Panc1 (cell line): ENCODE measurements at regions not wholly inside any gene's neighbourhood (a gene's known extent, or its start where the extent isn't known, plus 50 kb on each side); places are given as distances from the start of the nearest gene placed in this dataset.

Experiments
- ATAC-seq: fragments of 200-7000 bp; cut with Tn5 transposase; 2 replicates; pipeline ENCODE4 v1.9.1; 2020; ENCODE audit warnings: mild to moderate bottlenecking, moderate library complexity
- BruUV-seq: library from RNA; stranded (reverse); fragments of 400-500 nt; replicated peaks from 2 replicates; lab custom pipeline; 2021; lab: Mats Ljungman, UMichigan
- CTCF ChIA-PET: fragments of 300-600 bp; sonication (Branson Sonifier 250); formaldehyde crosslinking; loops from one replicate; lab custom pipeline; 2022; ENCODE audit warnings: antibody characterized with exemption; lab: Charles Lee
- POLR2A ChIA-PET: fragments of 300-600 bp; sonication (Branson Sonifier 250); formaldehyde crosslinking; loops from one replicate; lab custom pipeline; 2022; ENCODE audit warnings: antibody characterized with exemption; lab: Charles Lee
- DNase-seq: peaks from one replicate; pipeline ENCODE4 v3.0.0-alpha.2; 2010; ENCODE audit warnings: low read depth, low spot score
- H3K27ac ChIP-seq: 2 replicates; pipeline ENCODE4 v1.5.1; 2011; ENCODE audit warnings: mild to moderate bottlenecking, low read length, inconsistent platforms
- H3K27me3 ChIP-seq: fragments of 200-500 bp; sonication (Bioruptor generic); 2 replicates; pipeline ENCODE4 v1.6.0; 2014; ENCODE audit warnings: low read length, inconsistent platforms; ENCODE audit not compliant: control insufficient read depth, insufficient read depth
- H3K36me3 ChIP-seq: fragments of 200-500 bp; sonication (Bioruptor generic); 2 replicates; pipeline ENCODE4 v1.5.1; 2014; ENCODE audit warnings: inconsistent platforms, mild to moderate bottlenecking, low read length, moderate library complexity; ENCODE audit not compliant: control insufficient read depth, insufficient read depth
- H3K4me1 ChIP-seq: 2 replicates; pipeline ENCODE4 v1.5.1; 2011; ENCODE audit warnings: inconsistent platforms, mild to moderate bottlenecking, low read length, moderate library complexity; ENCODE audit not compliant: control insufficient read depth, insufficient read depth
- H3K4me3 ChIP-seq, 2 experiments: 2 replicates each; pipeline ENCODE4 v1.5.1; 2011 to 2012; ENCODE audit warnings: low read depth in 2 of 2, low read length in 2 of 2, mild to moderate bottlenecking in 2 of 2, inconsistent platforms in 1 of 2, moderate library complexity in 1 of 2
- H3K9me3 ChIP-seq: fragments of 200-500 bp; sonication (Bioruptor generic); 2 replicates; pipeline ENCODE4 v1.5.1; 2014; ENCODE audit warnings: low read depth, mild to moderate bottlenecking, inconsistent platforms, low read length, moderate library complexity; ENCODE audit not compliant: control insufficient read depth, insufficient read depth
- POLR2AphosphoS5 ChIP-seq: IDR thresholded peaks from 2 replicates; pipeline ENCODE4 v1.6.1; 2012; ENCODE audit warnings: mild to moderate bottlenecking, low read depth, low read length, moderate library complexity
- SIN3A ChIP-seq: IDR thresholded peaks from 2 replicates; pipeline ENCODE4 v1.6.1; 2012; ENCODE audit warnings: low read depth, mild to moderate bottlenecking, low read length, moderate library complexity, borderline replicate concordance; ENCODE audit not compliant: insufficient read depth
- TCF7L2 ChIP-seq: IDR thresholded peaks from 2 replicates; pipeline ENCODE4 v1.6.1; 2011; ENCODE audit warnings: mild to moderate bottlenecking, low read depth, low read length, inconsistent platforms
- in situ Hi-C: cut with HindIII; loops from 2 replicates; pipeline ENCODE4 v1.10.0; 2016; ENCODE audit warnings: low sequenced_read_pairs, low pct_unique_long_range_greater_than_20kb
- intact Hi-C: fragments of 100-400 bp; cut with micrococcal nuclease; formaldehyde crosslinking; loops from one replicate; pipeline ENCODE4 v1.10.0; 2022; ENCODE audit not compliant: unreplicated experiment
- TF ChIP-seq, protein P1 (sequence below): fragments of 450-650 bp; IDR thresholded peaks from 2 replicates; pipeline ENCODE4 v1.5.1; 2017; ENCODE audit warnings: mild to moderate bottlenecking
- TF ChIP-seq, protein P2 (sequence below), 2 experiments: IDR thresholded peaks; 2 replicates each; pipeline ENCODE4 v1.6.1; 2011 to 2012; ENCODE audit warnings: low read depth in 2 of 2, control low read depth in 1 of 2, low read length in 1 of 2, mild to moderate bottlenecking in 1 of 2, moderate library complexity in 1 of 2; ENCODE audit not compliant: insufficient read depth in 1 of 2

DNA sequence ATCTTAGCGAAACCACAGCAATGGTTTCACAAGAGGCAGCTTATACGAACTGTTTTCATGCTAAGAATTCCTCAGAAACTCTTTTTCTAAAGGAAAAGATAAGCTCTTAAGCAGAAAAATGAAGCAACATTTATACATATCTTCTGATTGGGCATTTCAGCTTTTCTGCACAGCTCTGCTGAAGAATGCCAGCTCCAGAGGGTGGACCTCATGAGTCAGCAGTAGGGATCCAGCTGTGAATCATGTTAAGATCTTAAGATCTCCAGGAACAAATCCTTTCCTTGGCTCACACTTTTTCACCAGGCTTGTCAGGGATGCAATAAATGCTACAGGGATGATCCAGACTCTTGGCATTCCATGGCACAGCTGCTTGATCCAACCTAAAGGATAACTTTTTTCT, 477.1 kb upstream of the CCDC196 start:
- no peak for ATAC-seq
- BruUV-seq: no TSS peak
- CTCF ChIA-PET: no interaction called here

DNA sequence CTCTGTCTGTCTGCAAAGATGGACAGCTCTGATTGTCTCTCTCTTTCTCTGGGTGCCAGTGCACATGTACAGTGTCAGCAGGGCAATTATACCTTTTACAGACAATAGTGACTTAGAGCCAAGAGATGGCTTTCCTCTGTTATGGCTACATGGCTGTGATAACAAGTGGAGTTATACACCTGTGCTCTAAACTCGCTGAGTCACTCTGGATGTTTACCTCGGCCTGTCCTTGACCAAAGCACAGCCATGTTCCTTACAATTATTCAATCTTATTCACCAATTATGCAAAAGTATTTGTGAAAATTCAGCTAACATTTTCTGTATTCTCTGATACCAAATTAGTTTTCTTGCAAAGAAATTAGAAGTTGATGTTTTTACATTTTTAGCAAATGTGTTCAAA, 475.5 kb upstream of the CCDC196 start:
- Histone ChIP-seq H3K9me3 (no peaks in the 10 kb centered on the region), H3K4me3 (no peak overlapping the region), H3K27ac (no peak overlapping the region), H3K27me3 (no peaks in the 10 kb centered on the region), H3K36me3 (no peaks in the 10 kb centered on the region), H3K4me1 (no peaks in the 10 kb centered on the region)
- ChIA-PET POLR2A (no interaction called here), CTCF (no interaction called here)
- no peak for ATAC-seq
- no peak for DNase-seq
- in situ Hi-C loops: no loop called here
- no TSS peak for BruUV-seq
- intact Hi-C loops: no loop called here
- no peak for TF ChIP-seq TCF7L2
- TF ChIP-seq, protein P1, sequence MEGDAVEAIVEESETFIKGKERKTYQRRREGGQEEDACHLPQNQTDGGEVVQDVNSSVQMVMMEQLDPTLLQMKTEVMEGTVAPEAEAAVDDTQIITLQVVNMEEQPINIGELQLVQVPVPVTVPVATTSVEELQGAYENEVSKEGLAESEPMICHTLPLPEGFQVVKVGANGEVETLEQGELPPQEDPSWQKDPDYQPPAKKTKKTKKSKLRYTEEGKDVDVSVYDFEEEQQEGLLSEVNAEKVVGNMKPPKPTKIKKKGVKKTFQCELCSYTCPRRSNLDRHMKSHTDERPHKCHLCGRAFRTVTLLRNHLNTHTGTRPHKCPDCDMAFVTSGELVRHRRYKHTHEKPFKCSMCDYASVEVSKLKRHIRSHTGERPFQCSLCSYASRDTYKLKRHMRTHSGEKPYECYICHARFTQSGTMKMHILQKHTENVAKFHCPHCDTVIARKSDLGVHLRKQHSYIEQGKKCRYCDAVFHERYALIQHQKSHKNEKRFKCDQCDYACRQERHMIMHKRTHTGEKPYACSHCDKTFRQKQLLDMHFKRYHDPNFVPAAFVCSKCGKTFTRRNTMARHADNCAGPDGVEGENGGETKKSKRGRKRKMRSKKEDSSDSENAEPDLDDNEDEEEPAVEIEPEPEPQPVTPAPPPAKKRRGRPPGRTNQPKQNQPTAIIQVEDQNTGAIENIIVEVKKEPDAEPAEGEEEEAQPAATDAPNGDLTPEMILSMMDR: no peak
- TF ChIP-seq, protein P2, sequence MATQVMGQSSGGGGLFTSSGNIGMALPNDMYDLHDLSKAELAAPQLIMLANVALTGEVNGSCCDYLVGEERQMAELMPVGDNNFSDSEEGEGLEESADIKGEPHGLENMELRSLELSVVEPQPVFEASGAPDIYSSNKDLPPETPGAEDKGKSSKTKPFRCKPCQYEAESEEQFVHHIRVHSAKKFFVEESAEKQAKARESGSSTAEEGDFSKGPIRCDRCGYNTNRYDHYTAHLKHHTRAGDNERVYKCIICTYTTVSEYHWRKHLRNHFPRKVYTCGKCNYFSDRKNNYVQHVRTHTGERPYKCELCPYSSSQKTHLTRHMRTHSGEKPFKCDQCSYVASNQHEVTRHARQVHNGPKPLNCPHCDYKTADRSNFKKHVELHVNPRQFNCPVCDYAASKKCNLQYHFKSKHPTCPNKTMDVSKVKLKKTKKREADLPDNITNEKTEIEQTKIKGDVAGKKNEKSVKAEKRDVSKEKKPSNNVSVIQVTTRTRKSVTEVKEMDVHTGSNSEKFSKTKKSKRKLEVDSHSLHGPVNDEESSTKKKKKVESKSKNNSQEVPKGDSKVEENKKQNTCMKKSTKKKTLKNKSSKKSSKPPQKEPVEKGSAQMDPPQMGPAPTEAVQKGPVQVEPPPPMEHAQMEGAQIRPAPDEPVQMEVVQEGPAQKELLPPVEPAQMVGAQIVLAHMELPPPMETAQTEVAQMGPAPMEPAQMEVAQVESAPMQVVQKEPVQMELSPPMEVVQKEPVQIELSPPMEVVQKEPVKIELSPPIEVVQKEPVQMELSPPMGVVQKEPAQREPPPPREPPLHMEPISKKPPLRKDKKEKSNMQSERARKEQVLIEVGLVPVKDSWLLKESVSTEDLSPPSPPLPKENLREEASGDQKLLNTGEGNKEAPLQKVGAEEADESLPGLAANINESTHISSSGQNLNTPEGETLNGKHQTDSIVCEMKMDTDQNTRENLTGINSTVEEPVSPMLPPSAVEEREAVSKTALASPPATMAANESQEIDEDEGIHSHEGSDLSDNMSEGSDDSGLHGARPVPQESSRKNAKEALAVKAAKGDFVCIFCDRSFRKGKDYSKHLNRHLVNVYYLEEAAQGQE (IDR thresholded peaks at IDR 0.05; ENCODE audit: insufficient read depth in 1 of 2, low read depth in 2 of 2, low read length in 1 of 2): no peak
- no peak for TF ChIP-seq POLR2AphosphoS5
- TF ChIP-seq SIN3A: no peak

More for the DNA sequence above, 477.1 kb upstream of the CCDC196 start:
- in situ Hi-C loops: no loop called here
- H3K27me3 ChIP-seq: no peaks in the 10 kb centered on the region
- H3K36me3 ChIP-seq: no peaks in the 10 kb centered on the region
- intact Hi-C loops: no loop called here
- POLR2A ChIA-PET: no interaction called here
- H3K9me3 ChIP-seq: no peaks in the 10 kb centered on the region
- no peaks in the 10 kb centered on the region for H3K4me1 ChIP-seq
- H3K27ac ChIP-seq: no peak overlapping the region
- no peak for DNase-seq
- TF ChIP-seq POLR2AphosphoS5 (no peak), SIN3A (no peak), TCF7L2 (no peak)
- TF ChIP-seq, protein P2 (IDR thresholded peaks at IDR 0.05; ENCODE audit: insufficient read depth in 1 of 2, low read depth in 2 of 2, low read length in 1 of 2): no peak
- TF ChIP-seq, protein P1: no peak
- no peak overlapping the region for H3K4me3 ChIP-seq
